ENCODE measurements at regions not wholly inside any gene's neighbourhood (a gene's known extent, or its start where the extent isn't known, plus 50 kb on each side); places are given as distances from the start of the nearest gene placed in this dataset.

DNA sequence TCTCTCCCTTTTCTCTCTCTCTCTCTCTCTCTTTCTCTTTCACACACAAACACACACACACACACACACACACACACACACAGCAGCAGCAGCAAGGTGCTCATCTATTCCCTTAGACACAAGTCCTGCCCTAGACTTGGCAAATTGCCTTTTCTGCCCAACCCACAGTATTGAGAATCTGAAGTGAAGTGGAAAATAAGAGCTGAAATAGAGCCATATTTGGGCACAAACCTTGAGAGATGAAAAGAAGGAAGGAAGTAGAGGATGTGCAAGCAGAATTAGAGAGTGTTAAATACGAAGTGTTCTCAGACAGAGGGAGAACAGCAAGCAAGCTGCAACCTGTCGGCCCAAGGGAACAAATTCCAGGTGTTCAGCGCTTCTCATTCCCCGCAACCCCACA is 557.5 kb upstream of the NOX3 start:
- H3K36me3 ChIP-seq = no peaks in the 10 kb centered on the region
- H3K9me3 ChIP-seq = no peaks in the 10 kb centered on the region
- H3K27me3 ChIP-seq = no peaks in the 10 kb centered on the region
- TF ChIP-seq, protein P1, sequence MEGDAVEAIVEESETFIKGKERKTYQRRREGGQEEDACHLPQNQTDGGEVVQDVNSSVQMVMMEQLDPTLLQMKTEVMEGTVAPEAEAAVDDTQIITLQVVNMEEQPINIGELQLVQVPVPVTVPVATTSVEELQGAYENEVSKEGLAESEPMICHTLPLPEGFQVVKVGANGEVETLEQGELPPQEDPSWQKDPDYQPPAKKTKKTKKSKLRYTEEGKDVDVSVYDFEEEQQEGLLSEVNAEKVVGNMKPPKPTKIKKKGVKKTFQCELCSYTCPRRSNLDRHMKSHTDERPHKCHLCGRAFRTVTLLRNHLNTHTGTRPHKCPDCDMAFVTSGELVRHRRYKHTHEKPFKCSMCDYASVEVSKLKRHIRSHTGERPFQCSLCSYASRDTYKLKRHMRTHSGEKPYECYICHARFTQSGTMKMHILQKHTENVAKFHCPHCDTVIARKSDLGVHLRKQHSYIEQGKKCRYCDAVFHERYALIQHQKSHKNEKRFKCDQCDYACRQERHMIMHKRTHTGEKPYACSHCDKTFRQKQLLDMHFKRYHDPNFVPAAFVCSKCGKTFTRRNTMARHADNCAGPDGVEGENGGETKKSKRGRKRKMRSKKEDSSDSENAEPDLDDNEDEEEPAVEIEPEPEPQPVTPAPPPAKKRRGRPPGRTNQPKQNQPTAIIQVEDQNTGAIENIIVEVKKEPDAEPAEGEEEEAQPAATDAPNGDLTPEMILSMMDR (IDR thresholded peaks at IDR 0.05; ENCODE audit: low read depth, low read length) = no peak
- DNase-seq = no peak
- H3K4me1 ChIP-seq = no peaks in the 10 kb centered on the region
- H3K4me3 ChIP-seq (ENCODE audit: low read depth, low read length) = no peak overlapping the region

DNA sequence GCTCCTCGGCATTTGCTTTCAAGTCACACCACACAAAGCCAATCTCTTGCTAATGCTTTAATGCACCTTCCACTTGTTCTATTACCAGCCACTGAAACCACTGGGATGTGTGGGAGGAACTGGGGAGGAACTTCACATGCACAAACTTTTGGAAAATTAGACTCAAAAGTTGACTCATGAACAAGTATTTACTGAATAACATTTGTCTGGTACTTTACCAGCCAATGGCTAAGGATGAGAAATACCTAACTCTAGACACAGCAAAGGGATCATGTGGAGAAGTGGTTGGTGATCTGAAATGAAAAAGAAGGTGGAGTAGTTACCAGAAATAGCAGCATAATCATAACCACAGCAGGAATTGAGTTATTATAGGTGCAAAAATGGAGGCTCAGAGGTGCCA is 554.0 kb upstream of the NOX3 start:
- DNase-seq = no peak

DNA sequence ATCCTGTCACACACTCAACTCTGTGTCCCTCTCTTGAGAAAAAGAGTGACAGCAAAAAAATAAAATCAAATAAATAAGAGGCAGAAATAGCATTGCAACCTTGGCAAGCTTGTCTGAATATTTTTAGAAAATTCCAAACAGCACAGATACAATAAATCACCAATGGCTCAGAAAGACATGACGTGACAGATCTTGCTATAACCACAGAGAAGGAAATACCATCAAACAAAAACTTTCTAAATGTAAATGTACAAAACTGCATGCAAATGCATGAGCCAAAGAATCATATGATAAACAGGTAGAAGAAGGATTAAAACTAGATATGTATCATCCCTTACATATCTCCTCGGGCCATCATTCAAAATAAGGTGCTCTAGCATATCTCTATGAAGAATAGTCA is 549.2 kb upstream of the NOX3 start:
- Histone ChIP-seq H3K27me3 (no peaks in the 10 kb centered on the region), H3K36me3 (no peaks in the 10 kb centered on the region), H3K4me3 (ENCODE audit: low read depth, low read length) (no peak overlapping the region), H3K4me1 (no peaks in the 10 kb centered on the region), H3K9me3 (no peaks in the 10 kb centered on the region)
- TF ChIP-seq, protein P1 (IDR thresholded peaks at IDR 0.05; ENCODE audit: low read depth, low read length) = no peak
- no peak for DNase-seq

More for the DNA sequence above, 554.0 kb upstream of the NOX3 start:
- Histone ChIP-seq H3K27me3 (no peaks in the 10 kb centered on the region), H3K36me3 (no peaks in the 10 kb centered on the region), H3K4me3 (ENCODE audit: low read depth, low read length) (no peak overlapping the region), H3K4me1 (no peaks in the 10 kb centered on the region), H3K9me3 (no peaks in the 10 kb centered on the region)
- TF ChIP-seq, protein P1 (IDR thresholded peaks at IDR 0.05; ENCODE audit: low read depth, low read length) = no peak

DNA sequence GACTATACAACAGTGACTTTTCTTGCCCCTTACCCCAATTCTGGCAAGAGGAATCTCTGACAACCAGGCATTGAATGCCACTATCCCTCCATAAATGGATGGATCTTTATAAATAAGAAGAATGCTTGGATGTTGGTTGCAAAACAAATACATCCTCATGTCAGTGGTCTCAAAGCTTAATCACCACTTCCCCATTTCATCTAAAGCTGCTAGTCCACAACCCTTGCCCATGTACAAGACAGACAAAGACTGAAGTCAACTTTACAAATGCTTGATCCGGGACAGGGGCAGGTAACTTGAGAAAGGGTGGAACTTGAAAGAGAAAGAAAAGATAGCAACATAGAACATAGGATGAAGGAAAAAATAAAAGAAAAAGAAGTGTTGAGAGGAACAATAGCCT is 540.5 kb upstream of the NOX3 start:
- DNase-seq = no peak
- Histone ChIP-seq H3K27me3 (no peaks in the 10 kb centered on the region), H3K9me3 (no peaks in the 10 kb centered on the region), H3K36me3 (no peaks in the 10 kb centered on the region), H3K4me3 (ENCODE audit: low read depth, low read length) (no peak overlapping the region), H3K4me1 (no peaks in the 10 kb centered on the region)
- TF ChIP-seq, protein P1 (IDR thresholded peaks at IDR 0.05; ENCODE audit: low read depth, low read length) = no peak

DNA sequence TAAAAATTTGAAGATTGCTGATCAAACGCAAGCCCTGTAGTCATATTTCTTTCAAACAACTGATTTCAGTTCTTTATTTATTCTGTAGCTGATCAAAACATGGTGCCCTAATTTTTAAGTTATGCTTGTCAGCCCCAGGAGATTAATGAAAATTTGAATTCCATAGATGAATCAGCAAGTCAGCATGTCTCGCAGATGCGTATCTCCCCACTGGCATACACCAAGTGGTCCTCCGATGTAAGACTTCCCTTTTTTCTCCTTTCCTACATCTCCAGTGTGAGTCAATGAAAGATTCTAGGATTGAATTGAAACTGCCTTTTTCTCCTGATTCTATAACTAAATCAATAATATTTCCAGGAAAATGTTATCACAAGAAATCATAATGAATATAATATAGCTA is 539.6 kb upstream of the NOX3 start:
- Histone ChIP-seq H3K27me3 (no peaks in the 10 kb centered on the region), H3K9me3 (no peaks in the 10 kb centered on the region), H3K4me3 (ENCODE audit: low read depth, low read length) (no peak overlapping the region), H3K4me1 (no peaks in the 10 kb centered on the region), H3K36me3 (no peaks in the 10 kb centered on the region)
- TF ChIP-seq, protein P1 (IDR thresholded peaks at IDR 0.05; ENCODE audit: low read depth, low read length) = no peak
- no peak for DNase-seq

DNA sequence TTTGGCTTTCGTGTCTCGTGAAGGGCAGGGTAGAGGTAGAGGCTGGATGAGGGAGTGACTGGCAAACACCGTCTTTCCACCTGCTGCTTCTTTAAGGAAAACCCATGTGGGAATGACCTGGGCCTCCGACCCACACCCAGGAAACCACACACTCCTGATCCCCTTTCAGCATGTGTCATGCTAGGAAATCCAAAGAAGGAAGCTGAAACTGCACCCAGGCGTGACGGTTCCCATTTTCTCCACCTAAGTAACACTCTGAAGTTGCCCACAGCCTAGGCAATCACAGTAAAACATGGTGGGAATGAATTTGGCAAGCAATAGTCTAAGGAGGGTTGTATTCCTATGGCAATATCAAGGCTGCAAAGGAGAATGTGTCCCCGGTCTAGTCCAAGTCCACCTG is 538.4 kb upstream of the NOX3 start:
- no peaks in the 10 kb centered on the region for H3K4me1 ChIP-seq
- no peaks in the 10 kb centered on the region for H3K36me3 ChIP-seq
- H3K4me3 ChIP-seq (ENCODE audit: low read depth, low read length) = no peak overlapping the region
- no peak for DNase-seq
- no peaks in the 10 kb centered on the region for H3K27me3 ChIP-seq
- H3K9me3 ChIP-seq = no peaks in the 10 kb centered on the region
- TF ChIP-seq, protein P1 (IDR thresholded peaks at IDR 0.05; ENCODE audit: low read depth, low read length) = no peak

All from BE2C (cell line).